ENCODE measurements at regions not wholly inside any gene's neighbourhood (a gene's known extent, or its start where the extent isn't known, plus 50 kb on each side); places are given as distances from the start of the nearest gene placed in this dataset.
"Not testable (repeated sequence)": the region's sequence is repeated elsewhere in the genome, so short reads cannot be mapped to it uniquely, and the experiment has no call there.

GRCh38 chr13:60887711-60888110 is 490.7 kb downstream of the TDRD3 start:
- DNase-seq: no peak

- DNase-seq: no peak
Observed at GRCh38 chr13:60881507-60881906, 484.5 kb downstream of the TDRD3 start.

GRCh38 chr13:60873116-60873515 is 476.1 kb downstream of the TDRD3 start:
- DNase-seq: no peak

- no peak for DNase-seq
Observed at GRCh38 chr13:60869941-60870613, 473.1 kb downstream of the TDRD3 start.

- no peak for DNase-seq
Observed at GRCh38 chr13:60869225-60869624, 472.2 kb downstream of the TDRD3 start.

- no peak for DNase-seq
Observed at GRCh38 chr13:60862036-60862435, 465.0 kb downstream of the TDRD3 start.

- DNase-seq: no peak
Observed at GRCh38 chr13:60857698-60858097, 460.7 kb downstream of the TDRD3 start.

- DNase-seq: no peak
Observed at GRCh38 chr13:60852886-60853285, 455.9 kb downstream of the TDRD3 start.

- no peak for DNase-seq
Observed at GRCh38 chr13:60851378-60851777, 454.4 kb downstream of the TDRD3 start.

- DNase-seq: no peak
Observed at GRCh38 chr13:60850526-60850925, 453.5 kb downstream of the TDRD3 start.

- no peak for DNase-seq
Observed at GRCh38 chr13:60838581-60838980, 441.6 kb downstream of the TDRD3 start.

GRCh38 chr13:60837806-60838205 is 440.8 kb downstream of the TDRD3 start:
- DNase-seq: no peak

- no peak for DNase-seq
Observed at GRCh38 chr13:60836821-60837220, 439.8 kb downstream of the TDRD3 start.

GRCh38 chr13:60811581-60811980 is 414.6 kb downstream of the TDRD3 start:
- DNase-seq: no peak

- not testable (repeated sequence) for DNase-seq
Observed at GRCh38 chr13:60805640-60806039, 408.6 kb downstream of the TDRD3 start.

GRCh38 chr13:60798503-60798902 is 401.5 kb downstream of the TDRD3 start:
- DNase-seq: no peak

GRCh38 chr13:60797112-60797511 is 400.1 kb downstream of the TDRD3 start:
- no peak for DNase-seq

- no peak for DNase-seq
Observed at GRCh38 chr13:60794751-60795150, 397.7 kb downstream of the TDRD3 start.

GRCh38 chr13:60790620-60791019 is 393.6 kb downstream of the TDRD3 start:
- no peak for DNase-seq

GRCh38 chr13:60788156-60788829 is 391.3 kb downstream of the TDRD3 start:
- DNase-seq: no peak

- no peak for DNase-seq
Observed at GRCh38 chr13:60787083-60787482, 390.1 kb downstream of the TDRD3 start.

GRCh38 chr13:60772726-60773125 is 375.7 kb downstream of the TDRD3 start:
- no peak for DNase-seq

GRCh38 chr13:60765700-60766411 is 368.8 kb downstream of the TDRD3 start:
- no peak for DNase-seq

- no peak for DNase-seq
Observed at GRCh38 chr13:60759499-60759898, 362.5 kb downstream of the TDRD3 start.

All from activated effector memory CD4-positive, alpha-beta T cell treated with anti-CD3 and anti-CD28 coated beads, Interleukin-2, amount 50 U/mL, for 16 hours (primary cell).